ENCODE measurements at regions not wholly inside any gene's neighbourhood (a gene's known extent, or its start where the extent isn't known, plus 50 kb on each side); places are given as distances from the start of the nearest gene placed in this dataset.

GRCh38 chr6:6714118-6714897, 125.8 kb downstream of the LY86 start:
- Mint-ChIP-seq H3K4me1 (ENCODE audit: low read depth) (peaks cover 52% of the 10 kb centered on the region), H3K27ac (no peak overlapping the region), H3K9me3 (ENCODE audit: insufficient read depth) (no peaks in the 10 kb centered on the region), H3K4me3 (no peak overlapping the region), H3K27me3 (ENCODE audit: low read depth) (peaks cover 8% of the 10 kb centered on the region), H3K36me3 (ENCODE audit: low read depth) (peaks cover 3% of the 10 kb centered on the region)
- ATAC-seq (no peak), DNase-seq (no peak)
- POLR2A ChIA-PET = interaction anchor here (0.5 kb wide), 1 partner anchor 572 kb away, joined by 3 read pairs; no protein-coding TSS in a partner anchor
- CTCF ChIA-PET = interaction anchor here (0.9 to 1.1 kb wide), 3 partner anchors 10 to 525 kb away, joined by 3 to 4 read pairs (median 3); no protein-coding TSS in a partner anchor

GRCh38 chr6:6714953-6715352, 126.4 kb downstream of the LY86 start:
- DNase-seq (no peak), ATAC-seq (no peak)
- peaks cover 6% of the 10 kb centered on the region for H3K27me3 Mint-ChIP-seq (ENCODE audit: low read depth)
- CTCF ChIA-PET = interaction anchor here (0.9 to 1.5 kb wide), 5 partner anchors 9 to 524 kb away, joined by 3 to 4 read pairs (median 3); no protein-coding TSS in a partner anchor
- peaks cover 52% of the 10 kb centered on the region for H3K4me1 Mint-ChIP-seq (ENCODE audit: low read depth)
- no peaks in the 10 kb centered on the region for H3K9me3 Mint-ChIP-seq (ENCODE audit: insufficient read depth)
- H3K27ac Mint-ChIP-seq = no peak overlapping the region
- no peak overlapping the region for H3K4me3 Mint-ChIP-seq
- H3K36me3 Mint-ChIP-seq (ENCODE audit: low read depth) = peaks cover 3% of the 10 kb centered on the region
- POLR2A ChIA-PET = no interaction called here

GRCh38 chr6:6715465-6715864, 126.9 kb downstream of the LY86 start:
- ChIA-PET POLR2A (no interaction called here), CTCF (interaction anchor here (1.0 to 1.5 kb wide), 3 partner anchors 9 to 524 kb away, joined by 3 to 4 read pairs (median 3); no protein-coding TSS in a partner anchor)
- Mint-ChIP-seq H3K4me1 (ENCODE audit: low read depth) (peaks cover 50% of the 10 kb centered on the region), H3K27me3 (ENCODE audit: low read depth) (peaks cover 2% of the 10 kb centered on the region), H3K36me3 (ENCODE audit: low read depth) (peaks cover 1% of the 10 kb centered on the region), H3K4me3 (no peak overlapping the region), H3K9me3 (ENCODE audit: insufficient read depth) (no peaks in the 10 kb centered on the region), H3K27ac (no peak overlapping the region)
- DNase-seq (no peak), ATAC-seq (no peak)

GRCh38 chr6:6716998-6717763, 128.7 kb downstream of the LY86 start:
- CTCF ChIA-PET = interaction anchor here (1.3 to 4.4 kb wide), 2 partner anchors 16 to 21 kb away, joined by 3 to 19 read pairs; no protein-coding TSS in a partner anchor
- no peaks in the 10 kb centered on the region for H3K9me3 Mint-ChIP-seq (ENCODE audit: insufficient read depth)
- ATAC-seq (no peak), DNase-seq (no peak)
- H3K27me3 Mint-ChIP-seq (ENCODE audit: low read depth) = peaks cover 12% of the 10 kb centered on the region
- H3K4me3 Mint-ChIP-seq = no peak overlapping the region
- no peaks in the 10 kb centered on the region for H3K36me3 Mint-ChIP-seq (ENCODE audit: low read depth)
- no peak overlapping the region for H3K27ac Mint-ChIP-seq
- POLR2A ChIA-PET = no interaction called here
- peaks cover 34% of the 10 kb centered on the region for H3K4me1 Mint-ChIP-seq (ENCODE audit: low read depth)

GRCh38 chr6:6717953-6718352, 129.4 kb downstream of the LY86 start:
- POLR2A ChIA-PET = interaction anchor here (0.7 kb wide), 1 partner anchor 21 kb away, joined by 3 read pairs; no protein-coding TSS in a partner anchor
- no peaks in the 10 kb centered on the region for H3K36me3 Mint-ChIP-seq (ENCODE audit: low read depth)
- CTCF ChIA-PET = interaction anchor here (1.3 to 4.4 kb wide), 4 partner anchors 11 to 41 kb away, joined by 3 to 19 read pairs (median 6); no protein-coding TSS in a partner anchor

GRCh38 chr6:6721606-6722005, 133.1 kb downstream of the LY86 start:
- ATAC-seq = no peak
- no peaks in the 10 kb centered on the region for H3K9me3 Mint-ChIP-seq (ENCODE audit: insufficient read depth)
- H3K36me3 Mint-ChIP-seq (ENCODE audit: low read depth) = no peaks in the 10 kb centered on the region
- H3K27me3 Mint-ChIP-seq (ENCODE audit: low read depth) = peaks cover 19% of the 10 kb centered on the region
- DNase-seq = no peak
- no peak overlapping the region for H3K27ac Mint-ChIP-seq
- H3K4me1 Mint-ChIP-seq (ENCODE audit: low read depth) = peaks cover 26% of the 10 kb centered on the region
- no peak overlapping the region for H3K4me3 Mint-ChIP-seq
- CTCF ChIA-PET = interaction anchor here (0.5 to 1.8 kb wide), 7 partner anchors 9 to 516 kb away, joined by 3 to 6 read pairs (median 4); no protein-coding TSS in a partner anchor
- POLR2A ChIA-PET = no interaction called here

More at GRCh38 chr6:6717953-6718352, 129.4 kb downstream of the LY86 start:
- ATAC-seq (peak; percentile 38), DNase-seq (no peak)
- no peak overlapping the region for H3K27ac Mint-ChIP-seq
- H3K9me3 Mint-ChIP-seq (ENCODE audit: insufficient read depth) = no peaks in the 10 kb centered on the region
- no peak overlapping the region for H3K4me3 Mint-ChIP-seq
- peaks cover 13% of the 10 kb centered on the region for H3K27me3 Mint-ChIP-seq (ENCODE audit: low read depth)
- peaks cover 26% of the 10 kb centered on the region for H3K4me1 Mint-ChIP-seq (ENCODE audit: low read depth)

- ChIA-PET POLR2A (no interaction called here), CTCF (interaction anchor here (0.5 to 2.4 kb wide), 7 partner anchors 9 to 521 kb away, joined by 3 to 10 read pairs (median 4); no protein-coding TSS in a partner anchor)
- no peak for DNase-seq
- H3K4me1 Mint-ChIP-seq (ENCODE audit: low read depth) = peaks cover 22% of the 10 kb centered on the region
- no peak overlapping the region for H3K4me3 Mint-ChIP-seq
- H3K27ac Mint-ChIP-seq = no peak overlapping the region
- ATAC-seq = no peak
- H3K9me3 Mint-ChIP-seq (ENCODE audit: insufficient read depth) = no peaks in the 10 kb centered on the region
- H3K36me3 Mint-ChIP-seq (ENCODE audit: low read depth) = no peaks in the 10 kb centered on the region
- peaks cover 20% of the 10 kb centered on the region for H3K27me3 Mint-ChIP-seq (ENCODE audit: low read depth)
Observed at GRCh38 chr6:6722195-6722594, 133.7 kb downstream of the LY86 start.

- H3K27ac Mint-ChIP-seq = no peak overlapping the region
- H3K27me3 Mint-ChIP-seq (ENCODE audit: low read depth) = peaks cover 24% of the 10 kb centered on the region
- no peaks in the 10 kb centered on the region for H3K36me3 Mint-ChIP-seq (ENCODE audit: low read depth)
- H3K4me3 Mint-ChIP-seq = no peak overlapping the region
- ChIA-PET POLR2A (interaction anchor here (0.7 kb wide), 1 partner anchor 20 kb away, joined by 3 read pairs; no protein-coding TSS in a partner anchor), CTCF (interaction anchor here (0.9 to 2.7 kb wide), 10 partner anchors 9 to 520 kb away, joined by 3 to 10 read pairs (median 5); no protein-coding TSS in a partner anchor)
- ATAC-seq = no peak
- no peak for DNase-seq
- H3K9me3 Mint-ChIP-seq (ENCODE audit: insufficient read depth) = no peaks in the 10 kb centered on the region
- H3K4me1 Mint-ChIP-seq (ENCODE audit: low read depth) = peaks cover 16% of the 10 kb centered on the region
Observed at GRCh38 chr6:6723361-6723760, 134.8 kb downstream of the LY86 start.

- H3K27me3 Mint-ChIP-seq (ENCODE audit: low read depth) = peaks cover 26% of the 10 kb centered on the region
- no peaks in the 10 kb centered on the region for H3K9me3 Mint-ChIP-seq (ENCODE audit: insufficient read depth)
- ATAC-seq (peak; percentile 42), DNase-seq (no peak)
- no peak overlapping the region for H3K4me3 Mint-ChIP-seq
- H3K4me1 Mint-ChIP-seq (ENCODE audit: low read depth) = peaks cover 13% of the 10 kb centered on the region
- no peak overlapping the region for H3K27ac Mint-ChIP-seq
- POLR2A ChIA-PET = interaction anchor here (0.7 kb wide), 1 partner anchor 20 kb away, joined by 3 read pairs; no protein-coding TSS in a partner anchor
- H3K36me3 Mint-ChIP-seq (ENCODE audit: low read depth) = no peaks in the 10 kb centered on the region
- CTCF ChIA-PET = interaction anchor here (0.6 to 2.7 kb wide), 15 partner anchors 8 to 611 kb away, joined by 3 to 10 read pairs (median 3); no protein-coding TSS in a partner anchor
Observed at GRCh38 chr6:6723921-6724538, 135.5 kb downstream of the LY86 start.

- Mint-ChIP-seq H3K27me3 (ENCODE audit: low read depth) (peaks cover 30% of the 10 kb centered on the region), H3K27ac (no peak overlapping the region), H3K9me3 (ENCODE audit: insufficient read depth) (no peaks in the 10 kb centered on the region), H3K36me3 (ENCODE audit: low read depth) (no peaks in the 10 kb centered on the region), H3K4me1 (ENCODE audit: low read depth) (peaks cover 13% of the 10 kb centered on the region), H3K4me3 (peak overlapping the region; percentile 3)
- peak; percentile 69 for ATAC-seq
- peak; percentile 54 for DNase-seq
- POLR2A ChIA-PET = no interaction called here
- CTCF ChIA-PET = interaction anchor here (0.6 to 2.7 kb wide), 16 partner anchors 9 to 610 kb away, joined by 3 to 10 read pairs (median 3); no protein-coding TSS in a partner anchor
Observed at GRCh38 chr6:6724539-6725467, 136.3 kb downstream of the LY86 start.

Measured in activated CD8-positive, alpha-beta T cell treated with anti-CD3 and anti-CD28 coated beads, Interleukin-2, amount 10 ng/mL, durations not matched to agents 7 days and 5 days (primary cell).